HCT116 (cell line): ENCODE measurements at regions not wholly inside any gene's neighbourhood (a gene's known extent, or its start where the extent isn't known, plus 50 kb on each side); places are given as distances from the start of the nearest gene placed in this dataset.

ENCODE experiments used
- ATAC-seq: fragments of 200-7000 bp; cut with Tn5 transposase; 2 replicates; pipeline ENCODE4 v1.9.1; 2020; ENCODE audit warnings: mild to moderate bottlenecking, moderate library complexity
- BruUV-seq: library from RNA; stranded (reverse); fragments of 400-500 nt; replicated peaks from 2 replicates; lab custom pipeline; 2021; lab: Mats Ljungman, UMichigan
- CTCF ChIA-PET: fragments of 300-600 bp; sonication (Branson Sonifier 250); formaldehyde crosslinking; loops from one replicate; lab custom pipeline; 2021; ENCODE audit warnings: antibody characterized with exemption; lab: Charles Lee
- POLR2A ChIA-PET: fragments of 300-600, 350-600 bp; sonication (Branson Sonifier 250); formaldehyde crosslinking; loops from one replicate; lab custom pipeline; 2021; ENCODE audit warnings: antibody characterized with exemption; lab: Charles Lee
- RAD21 ChIA-PET, 2 experiments: fragments of 300-600 bp; sonication (Branson Sonifier 250); formaldehyde crosslinking; loops; one replicate each; lab custom pipeline; 2023; ENCODE audit warnings: low total read pairs in 2 of 2; ENCODE audit not compliant: uncharacterized antibody in 2 of 2, unreplicated experiment in 2 of 2, low non-redundant PET in 1 of 2; lab: Charles Lee
- DNase-seq: peaks from one replicate; pipeline ENCODE4 v3.0.0-alpha.2; 2010; ENCODE audit warnings: low read depth, low spot score
- H2AFZ ChIP-seq: fragments of 200-600 bp; shearing (Covaris generic), sonication (generic); 2 replicates; pipeline ENCODE4 v1.6.1; 2017; ENCODE audit warnings: low read depth, mixed run types, mixed read lengths, antibody characterized with exemption, low read length; ENCODE audit not compliant: poor library complexity, severe bottlenecking
- H3K27ac ChIP-seq: 2 replicates; pipeline ENCODE4 v1.5.1; 2012; ENCODE audit warnings: low read depth, low read length
- H3K27me3 ChIP-seq: fragments of 200-600 bp; sonication (generic); 2 replicates; pipeline ENCODE4 v1.6.1; 2016; ENCODE audit warnings: mixed run types, low read length, mixed read lengths; ENCODE audit not compliant: insufficient read depth
- H3K36me3 ChIP-seq, 2 experiments: fragments of 200-500 bp in 1 of 2; fragments of 200-600 bp in 1 of 2; sonication (Bioruptor generic) in 1 of 2; sonication (generic) in 1 of 2; 2 replicates each; pipeline versions ENCODE4 v1.5.1 to v1.6.1; 2014 to 2016; ENCODE audit warnings: low read length in 2 of 2, inconsistent platforms in 1 of 2, mixed read lengths in 1 of 2, mixed run types in 1 of 2; ENCODE audit not compliant: insufficient read depth in 2 of 2, control insufficient read depth in 1 of 2
- H3K4me1 ChIP-seq, 2 experiments: fragments of 200-600 bp in 1 of 2; sonication (generic) in 1 of 2; 2 replicates each; pipeline versions ENCODE4 v1.5.1 to v1.6.1; 2012 to 2017; ENCODE audit warnings: low read length in 2 of 2, inconsistent platforms in 1 of 2, mild to moderate bottlenecking in 1 of 2, mixed read lengths in 1 of 2, mixed run types in 1 of 2, moderate library complexity in 1 of 2; ENCODE audit not compliant: insufficient read depth in 2 of 2, control insufficient read depth in 1 of 2
- H3K4me2 ChIP-seq: fragments of 200-600 bp; sonication (generic); 2 replicates; pipeline ENCODE4 v1.6.1; 2017; ENCODE audit warnings: mixed run types, low read length, mixed read lengths
- H3K4me3 ChIP-seq, 2 experiments: fragments of 200-600 bp in 1 of 2; sonication (generic) in 1 of 2; replicated peaks in 1 of 2; 2 replicates each; pipeline ENCODE4 v1.5.1; 2011 to 2016; ENCODE audit warnings: low read length in 2 of 2, control low read depth in 1 of 2, low read depth in 1 of 2, mild to moderate bottlenecking in 1 of 2, mixed read lengths in 1 of 2, mixed run types in 1 of 2
- H3K79me2 ChIP-seq: fragments of 200-600 bp; sonication (generic); 2 replicates; pipeline ENCODE4 v1.6.1; 2017; ENCODE audit warnings: mild to moderate bottlenecking, mixed run types, low read length, moderate library complexity, mixed read lengths; ENCODE audit not compliant: insufficient read depth
- H3K9ac ChIP-seq: fragments of 200-600 bp; sonication (generic); 2 replicates; pipeline ENCODE4 v1.6.1; 2016; ENCODE audit warnings: low read length, mixed read lengths
- H3K9me2 ChIP-seq: fragments of 200-600 bp; sonication (generic), shearing (Covaris generic); 2 replicates; pipeline ENCODE4 v1.6.1; 2017; ENCODE audit warnings: mixed run types, mild to moderate bottlenecking, moderate library complexity; ENCODE audit not compliant: insufficient read depth
- H3K9me3 ChIP-seq, 2 experiments: fragments of 200-500 bp in 1 of 2; fragments of 200-600 bp in 1 of 2; sonication (Bioruptor generic) in 1 of 2; sonication (generic) in 1 of 2; 2 replicates each; pipeline ENCODE4 v1.6.1; 2014 to 2017; ENCODE audit warnings: low read length in 2 of 2, mixed read lengths in 2 of 2, inconsistent platforms in 1 of 2, low read depth in 1 of 2, mild to moderate bottlenecking in 1 of 2, mixed run types in 1 of 2, moderate library complexity in 1 of 2; ENCODE audit not compliant: control insufficient read depth in 1 of 2, insufficient read depth in 1 of 2
- H4K20me1 ChIP-seq: fragments of 200-600 bp; sonication (generic), shearing (Covaris generic); 2 replicates; pipeline ENCODE4 v1.6.1; 2017; ENCODE audit warnings: mixed run types, mild to moderate bottlenecking, moderate library complexity; ENCODE audit not compliant: insufficient read depth
- ATF3 ChIP-seq: IDR thresholded peaks from 2 replicates; pipeline ENCODE4 v1.6.1; 2012
- CBX3 ChIP-seq: IDR thresholded peaks from 2 replicates; pipeline ENCODE4 v1.6.1; 2012; ENCODE audit warnings: low read depth
- CEBPB ChIP-seq: IDR thresholded peaks from 2 replicates; pipeline ENCODE4 v1.6.1; 2012; ENCODE audit warnings: low read depth
- EGR1 ChIP-seq: IDR thresholded peaks from 2 replicates; pipeline ENCODE4 v1.6.1; 2012; ENCODE audit warnings: low read depth
- ELF1 ChIP-seq: IDR thresholded peaks from 2 replicates; pipeline ENCODE4 v1.6.1; 2012; ENCODE audit warnings: low read depth, borderline replicate concordance
- EZH2 ChIP-seq: fragments of 200-600 bp; sonication (generic); IDR thresholded peaks from 2 replicates; pipeline ENCODE4 v1.6.1; 2017; ENCODE audit warnings: antibody characterized with exemption, mixed run types
- EZH2phosphoT487 ChIP-seq: fragments of 200-600 bp; IDR thresholded peaks from 2 replicates; pipeline ENCODE4 v1.6.1; 2018; ENCODE audit warnings: antibody characterized with exemption, borderline replicate concordance
- FOSL1 ChIP-seq: IDR thresholded peaks from 2 replicates; pipeline ENCODE4 v1.6.1; 2012; ENCODE audit warnings: low read depth
- JUND ChIP-seq: IDR thresholded peaks from 2 replicates; pipeline ENCODE4 v1.6.1; 2012
- REST ChIP-seq: IDR thresholded peaks from 2 replicates; pipeline ENCODE4 v1.6.1; 2012; ENCODE audit warnings: low read depth
- SP1 ChIP-seq: IDR thresholded peaks from 2 replicates; pipeline ENCODE4 v1.6.1; 2012; ENCODE audit warnings: low read depth
- SRF ChIP-seq: IDR thresholded peaks from 2 replicates; pipeline ENCODE4 v1.6.1; 2012; ENCODE audit warnings: low read depth
- YY1 ChIP-seq: IDR thresholded peaks from 2 replicates; pipeline ENCODE4 v1.6.1; 2011; ENCODE audit warnings: low read length, low read depth, moderate library complexity, mild to moderate bottlenecking; ENCODE audit not compliant: insufficient replicate concordance; ENCODE audit errors: extremely low read depth
- ZBTB33 ChIP-seq: IDR thresholded peaks from 2 replicates; pipeline ENCODE4 v1.6.1; 2011; ENCODE audit warnings: mild to moderate bottlenecking, low read length, moderate library complexity; ENCODE audit not compliant: insufficient replicate concordance; ENCODE audit errors: extremely low read depth
- intact Hi-C: fragments of 100-400 bp; cut with micrococcal nuclease; formaldehyde crosslinking; loops from 2 replicates; pipeline ENCODE4 v1.10.0; 2022

- Histone ChIP-seq H3K36me3 (no peaks in the 10 kb centered on the region), H3K4me1 (no peaks in the 10 kb centered on the region), H3K4me3 (no peak overlapping the region), H3K9me3 (peaks cover 0 to 14% of the 10 kb centered on the region in 2 experiments; a peak in 2 of 4 replicates), H3K27me3 (no peaks in the 10 kb centered on the region), H3K9ac (no peak overlapping the region), H3K79me2 (no peaks in the 10 kb centered on the region), H4K20me1 (no peaks in the 10 kb centered on the region), H3K9me2 (no peaks in the 10 kb centered on the region), H3K27ac (no peak overlapping the region), H2AFZ (no peak overlapping the region), H3K4me2 (no peak overlapping the region)
- intact Hi-C loops: no loop called here
- CTCF ChIA-PET: no interaction called here
- no TSS peak for BruUV-seq
- POLR2A ChIA-PET: no interaction called here
- TF ChIP-seq FOSL1: no peak
- TF ChIP-seq ATF3: no peak
- TF ChIP-seq EGR1: no peak
- TF ChIP-seq YY1: no peak
- no peak for TF ChIP-seq ELF1
- no peak for TF ChIP-seq ZBTB33
- no peak for TF ChIP-seq EZH2phosphoT487
- no peak for TF ChIP-seq SRF
- no peak for TF ChIP-seq EZH2
- TF ChIP-seq SP1: no peak
- TF ChIP-seq CBX3: no peak
- no peak for TF ChIP-seq JUND
- TF ChIP-seq CEBPB: no peak
- no peak for TF ChIP-seq REST
- no peak for DNase-seq
- ATAC-seq: no peak
- RAD21 ChIA-PET: no interaction called here
Observed at GRCh38 chr16:62137996-62138395, 101.8 kb upstream of the CDH8 start.
